Upper lobe of left lung (tissue), 4 donors: ENCODE measurements at regions not wholly inside any gene's neighbourhood (a gene's known extent, or its start where the extent isn't known, plus 50 kb on each side); places are given as distances from the start of the nearest gene placed in this dataset.

Experiments
- POLR2A ChIP-seq, 4 donors: fragments of 450-650 bp; IDR thresholded peaks; one replicate each; pipeline ENCODE4 v1.5.1; 2016 to 2017; ENCODE audit warnings: antibody characterized with exemption in 4 of 4, mild to moderate bottlenecking in 2 of 4
- POLR2AphosphoS5 ChIP-seq, 2 donors: sonication (generic); formaldehyde crosslinking; IDR thresholded peaks; one replicate each; pipeline ENCODE4 v1.5.1; 2017; ENCODE audit warnings: antibody characterized with exemption in 2 of 2
- TF ChIP-seq, protein P1 (sequence below), 6 experiments: fragments of 450-650 bp in 4 of 6; fragments of 200-600 bp in 2 of 6; sonication (generic) in 2 of 6; IDR thresholded peaks; one replicate each; pipeline ENCODE4 v1.5.1; 2016 to 2019; ENCODE audit warnings: antibody characterized with exemption in 6 of 6

DNA sequence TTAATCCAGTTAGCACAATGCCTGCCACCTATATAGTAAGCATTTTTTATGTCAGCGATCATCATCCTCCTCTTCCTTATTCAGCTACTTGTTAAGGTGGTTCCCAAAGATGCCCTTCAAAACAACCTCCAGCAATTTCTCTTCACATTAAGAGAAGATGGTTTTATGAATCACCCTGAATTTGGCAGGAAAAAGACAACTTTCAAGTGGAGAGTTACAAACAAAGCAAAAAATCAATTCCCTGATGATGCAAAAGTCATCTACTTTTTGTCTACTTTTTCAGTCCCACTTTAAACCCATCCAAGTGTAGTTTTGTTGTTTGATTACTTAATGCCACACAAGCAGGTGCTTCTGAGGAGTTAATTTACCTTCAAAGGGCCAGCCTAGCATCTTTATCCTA is 139.1 kb upstream of the SERP2 start:
- TF ChIP-seq, protein P1, sequence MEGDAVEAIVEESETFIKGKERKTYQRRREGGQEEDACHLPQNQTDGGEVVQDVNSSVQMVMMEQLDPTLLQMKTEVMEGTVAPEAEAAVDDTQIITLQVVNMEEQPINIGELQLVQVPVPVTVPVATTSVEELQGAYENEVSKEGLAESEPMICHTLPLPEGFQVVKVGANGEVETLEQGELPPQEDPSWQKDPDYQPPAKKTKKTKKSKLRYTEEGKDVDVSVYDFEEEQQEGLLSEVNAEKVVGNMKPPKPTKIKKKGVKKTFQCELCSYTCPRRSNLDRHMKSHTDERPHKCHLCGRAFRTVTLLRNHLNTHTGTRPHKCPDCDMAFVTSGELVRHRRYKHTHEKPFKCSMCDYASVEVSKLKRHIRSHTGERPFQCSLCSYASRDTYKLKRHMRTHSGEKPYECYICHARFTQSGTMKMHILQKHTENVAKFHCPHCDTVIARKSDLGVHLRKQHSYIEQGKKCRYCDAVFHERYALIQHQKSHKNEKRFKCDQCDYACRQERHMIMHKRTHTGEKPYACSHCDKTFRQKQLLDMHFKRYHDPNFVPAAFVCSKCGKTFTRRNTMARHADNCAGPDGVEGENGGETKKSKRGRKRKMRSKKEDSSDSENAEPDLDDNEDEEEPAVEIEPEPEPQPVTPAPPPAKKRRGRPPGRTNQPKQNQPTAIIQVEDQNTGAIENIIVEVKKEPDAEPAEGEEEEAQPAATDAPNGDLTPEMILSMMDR (IDR thresholded peaks at IDR 0.05), result no peak
- TF ChIP-seq POLR2A (IDR thresholded peaks at IDR 0.05), result no peak
- TF ChIP-seq POLR2AphosphoS5 (IDR thresholded peaks at IDR 0.05), result no peak
